Islet precursor cell (in vitro differentiated cells): ENCODE measurements at regions not wholly inside any gene's neighbourhood (a gene's known extent, or its start where the extent isn't known, plus 50 kb on each side); places are given as distances from the start of the nearest gene placed in this dataset.
"Not testable (repeated sequence)": the region's sequence is repeated elsewhere in the genome, so short reads cannot be mapped to it uniquely, and the experiment has no call there.

Experiments
- DNase-seq: peaks from one replicate; pipeline ENCODE4 v3.0.0-alpha.2; 2018

DNA sequence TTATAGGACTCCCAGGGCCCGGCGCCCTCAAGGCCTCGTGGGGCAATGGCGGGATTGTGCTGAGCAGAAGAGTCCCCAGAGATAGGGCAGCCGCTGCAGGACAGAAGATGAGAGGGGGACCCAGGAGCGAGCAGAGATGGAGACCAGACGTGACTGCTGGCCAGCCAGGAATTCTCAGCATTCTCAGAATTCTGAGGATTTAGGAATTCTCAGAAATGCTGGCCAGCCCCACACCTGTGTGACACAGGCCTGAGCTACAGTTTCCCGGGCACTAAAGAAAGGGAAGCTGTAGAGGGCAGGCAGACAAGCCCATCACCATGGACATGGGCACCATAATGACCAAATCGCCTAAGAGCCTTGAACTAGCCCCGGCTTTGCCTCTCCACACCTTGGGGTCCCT is 186.2 kb upstream of the CDH4 start:
- peak; percentile 55 for DNase-seq

DNA sequence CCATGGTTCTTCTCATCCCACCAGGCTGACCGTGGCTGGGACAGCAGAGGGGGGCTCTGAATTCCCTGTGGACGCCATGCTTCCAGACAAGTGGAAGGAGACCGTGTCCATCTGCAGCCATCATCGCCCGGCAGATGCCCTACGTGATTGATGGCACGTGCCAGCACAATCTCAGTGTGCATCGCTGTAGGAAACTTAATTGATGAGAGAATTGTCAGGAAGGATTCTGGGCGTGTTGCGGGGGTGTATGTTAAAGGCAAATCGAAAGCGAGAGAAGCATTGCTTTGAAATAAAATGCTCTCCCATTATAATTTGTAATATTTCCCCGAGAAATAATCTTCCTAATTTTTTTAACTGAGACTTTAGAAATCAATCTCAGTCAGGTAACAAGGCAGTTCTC is 185.5 kb upstream of the CDH4 start:
- no peak for DNase-seq

DNA sequence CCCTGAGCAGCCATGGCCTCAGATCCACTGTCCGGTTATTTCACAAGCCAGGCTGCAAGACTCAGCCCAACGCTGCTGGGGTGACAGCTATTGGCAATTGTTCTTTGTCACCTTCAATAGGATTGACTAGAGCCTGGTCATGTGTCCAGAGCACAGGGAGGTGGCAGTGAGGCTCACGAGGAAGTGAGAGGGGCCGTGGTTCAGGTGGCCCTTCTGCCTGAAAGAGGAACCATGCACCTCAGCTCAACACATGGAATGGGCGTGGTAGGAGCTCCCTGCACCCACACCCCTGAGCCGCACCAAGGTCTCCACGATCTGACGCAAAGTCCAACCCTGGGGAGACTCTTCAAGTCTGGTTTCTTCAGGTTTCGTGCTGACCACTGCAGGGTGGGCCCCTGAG is 184.8 kb upstream of the CDH4 start:
- DNase-seq, result no peak

DNA sequence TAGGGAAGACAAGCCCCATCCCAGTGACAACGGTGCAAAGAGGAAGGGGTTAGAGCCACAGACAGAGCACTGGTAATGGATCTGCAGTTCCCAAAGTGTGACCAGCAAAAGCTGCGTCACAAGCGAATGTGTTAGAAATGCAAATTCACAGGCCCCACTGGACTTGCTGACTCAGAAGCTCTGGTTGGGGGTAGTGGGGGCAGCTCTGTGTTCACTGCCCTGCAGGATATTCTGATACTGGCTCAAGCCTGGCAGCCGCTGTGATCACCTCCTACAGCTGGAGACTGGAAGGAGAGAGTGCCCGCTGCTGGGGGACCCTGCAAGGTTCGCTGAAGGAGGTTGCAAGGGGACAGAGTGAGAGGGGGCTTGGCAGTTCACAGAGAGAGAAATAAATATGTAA is 179.7 kb upstream of the CDH4 start:
- no peak for DNase-seq

DNA sequence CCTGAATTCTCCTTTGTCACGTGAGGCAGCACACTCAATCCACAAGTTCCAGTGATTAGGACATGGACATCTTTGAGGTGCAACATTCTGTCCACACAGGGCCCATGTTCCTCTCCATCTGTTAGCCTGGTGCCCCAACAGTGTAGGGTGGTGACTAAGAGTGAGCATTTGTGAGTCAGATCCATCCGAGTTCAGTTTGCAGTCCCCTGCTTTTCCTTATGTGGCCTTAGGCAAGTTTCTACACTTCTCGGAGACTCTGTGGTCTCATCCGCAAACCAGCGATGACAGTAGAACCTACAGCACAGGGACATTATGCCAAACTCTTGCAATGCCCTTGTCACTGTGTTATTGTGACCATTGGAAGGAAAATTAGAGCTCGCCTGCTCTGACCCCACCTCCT is 178.7 kb upstream of the CDH4 start:
- DNase-seq, result no peak

DNA sequence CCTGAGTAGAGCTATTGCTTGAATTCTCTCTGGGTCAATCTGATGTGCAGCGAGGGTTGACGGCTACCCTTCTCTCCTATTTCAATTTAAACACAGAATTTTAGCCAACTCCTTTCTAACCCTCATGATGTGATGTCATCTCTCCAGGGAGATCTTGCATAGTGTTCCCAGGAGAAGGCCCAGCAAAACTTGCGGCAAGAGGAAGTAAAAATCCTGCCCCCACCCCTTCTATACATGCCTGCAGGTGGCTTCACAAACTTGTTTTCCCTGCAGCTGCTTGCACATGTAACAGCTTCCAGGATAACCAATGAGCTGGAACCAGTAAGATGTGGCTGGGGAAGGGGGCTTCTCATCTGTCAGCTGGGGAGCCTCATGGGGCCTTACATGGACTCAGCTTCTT is 169.3 kb upstream of the CDH4 start:
- no peak for DNase-seq

DNA sequence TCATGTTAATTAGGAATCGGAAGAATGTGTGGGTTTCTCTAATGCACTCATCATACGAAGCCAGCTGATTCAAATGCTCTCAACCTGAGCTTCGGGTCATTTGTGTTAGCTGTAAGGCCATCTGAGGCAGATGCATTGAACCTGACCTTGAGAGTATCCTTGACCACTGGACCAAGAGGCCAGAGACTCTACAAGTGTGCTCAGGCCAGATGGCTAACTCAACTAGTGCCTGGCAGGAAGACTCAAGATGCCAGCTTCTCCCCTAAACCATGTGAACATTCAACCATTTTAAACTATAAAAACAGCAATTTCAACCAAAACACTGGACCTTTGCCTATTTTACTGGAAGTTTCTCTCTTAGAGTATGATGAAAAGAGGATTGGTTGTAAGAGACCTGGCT is 168.6 kb upstream of the CDH4 start:
- no peak for DNase-seq

DNA sequence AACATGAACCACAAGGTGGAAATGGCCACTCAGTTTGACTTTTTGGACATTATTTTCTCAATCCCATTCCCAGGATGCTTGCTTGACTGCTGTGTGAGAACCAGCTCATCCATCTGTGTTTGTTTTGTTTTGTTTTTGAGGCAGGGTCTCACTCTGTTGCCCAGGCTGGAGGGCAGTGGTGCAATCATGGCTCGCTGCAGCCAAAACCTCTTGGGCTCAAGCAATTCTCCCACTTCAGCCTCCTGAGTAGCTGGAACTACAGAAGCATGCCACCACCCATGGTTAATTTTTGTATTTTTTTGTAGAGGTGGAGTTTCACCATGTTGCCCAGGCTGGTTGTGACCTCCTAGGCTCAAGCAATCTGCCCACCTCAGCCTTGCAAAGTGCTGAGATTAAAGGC is 166.0 kb upstream of the CDH4 start:
- no peak for DNase-seq

DNA sequence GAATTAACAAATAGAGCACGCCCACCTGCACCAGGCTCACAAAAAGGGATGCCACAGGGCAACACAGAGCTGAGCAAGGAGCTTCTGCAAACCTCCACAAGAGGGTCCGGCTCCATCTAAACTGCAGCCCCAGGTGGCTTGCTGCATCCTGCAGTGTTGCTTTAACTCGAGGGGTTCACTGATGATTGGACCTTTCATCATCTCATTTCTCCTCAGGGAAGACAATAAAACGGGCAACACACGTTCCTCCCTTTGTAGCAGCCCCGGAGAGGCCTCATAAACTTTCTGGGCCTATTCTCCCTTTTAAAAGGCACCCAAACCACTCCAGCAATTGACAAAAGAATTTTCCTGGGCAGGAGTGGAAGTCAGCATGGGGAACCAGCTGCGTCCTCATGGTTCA is 161.5 kb upstream of the CDH4 start:
- no peak for DNase-seq

DNA sequence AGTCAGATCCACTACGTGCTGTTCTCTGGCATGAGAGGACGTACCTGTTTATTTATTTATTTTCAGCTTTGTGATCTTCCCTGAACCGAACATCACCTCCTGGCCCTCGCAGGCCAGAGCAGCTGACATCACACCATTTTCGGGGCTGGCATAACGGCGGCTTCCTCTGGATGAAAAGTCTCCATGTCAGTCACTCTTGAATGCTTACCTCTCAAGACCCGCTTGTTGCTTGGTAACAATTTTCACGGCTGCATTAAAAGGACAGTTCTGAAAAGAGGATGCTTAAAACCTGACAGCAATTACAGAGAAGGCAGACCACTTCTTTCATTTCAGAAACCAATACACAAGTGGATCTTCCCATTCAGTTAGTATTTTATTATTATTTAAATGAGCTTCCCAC is 159.8 kb upstream of the CDH4 start:
- no peak for DNase-seq

DNA sequence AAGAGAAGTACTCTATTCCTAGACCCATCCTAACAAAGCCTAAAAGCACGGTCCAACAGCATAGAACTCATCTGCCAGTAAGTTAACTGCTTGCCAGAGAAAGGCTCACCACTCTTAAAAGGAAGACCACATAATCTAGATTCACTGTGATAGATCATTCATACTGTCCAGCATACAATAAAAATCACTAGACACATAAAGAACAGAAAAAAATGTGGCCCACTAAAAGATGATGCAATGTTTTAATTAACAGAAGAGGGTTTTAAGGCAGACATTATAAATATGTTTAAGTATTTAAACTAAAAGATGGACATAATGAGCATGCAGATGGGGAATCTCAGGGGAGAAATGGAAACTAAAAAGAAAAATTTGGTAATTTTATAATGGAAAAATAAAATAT is 157.5 kb upstream of the CDH4 start:
- no peak for DNase-seq

DNA sequence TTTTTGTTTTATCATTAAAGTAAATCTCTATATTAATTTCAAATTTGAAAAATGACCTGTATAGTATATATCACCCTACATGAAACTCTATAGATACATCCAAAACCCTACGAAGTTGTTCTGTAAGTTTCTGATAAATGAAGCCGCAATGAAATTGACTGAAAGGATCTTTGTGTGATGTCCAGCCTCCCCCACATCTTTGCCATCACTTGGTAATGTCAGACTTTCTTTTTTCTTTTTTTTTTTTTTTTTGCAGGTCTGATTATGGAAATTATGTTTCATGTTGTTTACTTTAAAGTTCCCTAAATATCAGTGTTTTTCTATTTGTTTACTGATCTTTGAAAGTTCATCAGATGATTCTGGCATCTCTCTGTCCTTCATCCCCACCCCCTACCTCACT is 155.6 kb upstream of the CDH4 start:
- DNase-seq, result no peak

DNA sequence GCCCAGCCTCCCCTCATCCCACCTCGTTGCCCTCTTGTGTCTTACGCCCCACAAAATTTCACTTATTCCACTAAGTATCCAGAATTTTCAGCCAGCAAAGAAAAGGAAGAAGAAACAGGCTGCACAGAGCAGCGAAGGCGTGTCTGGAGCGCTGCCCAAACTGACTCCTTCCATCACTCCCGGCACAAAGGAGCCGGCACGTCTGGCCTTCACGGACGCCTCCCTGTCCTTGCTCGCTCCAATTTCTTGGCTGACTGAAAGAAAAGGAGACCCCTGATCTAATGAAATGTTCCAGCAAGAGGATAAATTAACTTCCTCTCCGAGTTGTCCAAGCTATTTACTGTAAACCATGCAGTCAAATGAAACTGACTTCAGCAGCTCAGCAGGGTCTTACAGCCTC is 152.3 kb upstream of the CDH4 start:
- no peak for DNase-seq

DNA sequence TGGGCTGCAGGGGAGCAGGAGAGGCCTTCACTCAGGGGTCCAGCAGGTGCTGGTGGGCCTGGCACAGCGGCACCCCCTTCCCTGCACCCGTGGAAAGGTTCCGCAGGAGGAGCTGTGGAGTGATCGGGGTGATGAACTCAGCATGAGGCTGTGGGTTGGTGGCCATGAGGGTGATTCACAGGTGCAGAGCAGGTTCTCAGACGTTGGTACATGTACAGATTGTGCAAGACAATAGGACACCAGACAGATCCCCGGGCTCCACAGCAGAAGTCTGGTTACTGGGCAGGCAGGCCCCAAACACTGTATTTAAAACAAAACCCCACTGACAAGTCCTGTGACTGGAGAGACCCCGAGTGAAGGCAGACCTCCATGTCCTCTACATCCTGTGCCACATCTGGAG is 151.6 kb upstream of the CDH4 start:
- no peak for DNase-seq

DNA sequence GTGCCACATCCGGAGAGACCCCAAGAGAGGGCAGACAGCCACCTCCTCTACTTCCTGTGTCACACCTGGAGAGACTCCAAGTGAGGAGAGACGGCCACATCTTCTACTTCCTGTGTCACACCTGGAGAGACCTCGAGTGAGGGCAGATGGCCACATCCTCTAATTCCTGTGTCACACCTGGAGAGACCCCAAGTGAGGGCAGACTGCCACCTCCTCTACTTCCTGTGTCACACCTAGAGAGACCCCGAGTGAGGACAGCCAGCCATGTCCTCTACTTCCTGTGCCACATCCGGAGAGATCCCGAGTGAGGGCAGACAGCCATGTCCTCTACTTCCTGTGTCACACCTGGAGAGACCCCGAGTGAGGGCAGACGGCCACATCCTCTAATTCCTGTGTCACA is 150.7 kb upstream of the CDH4 start:
- DNase-seq, result not testable (repeated sequence)

DNA sequence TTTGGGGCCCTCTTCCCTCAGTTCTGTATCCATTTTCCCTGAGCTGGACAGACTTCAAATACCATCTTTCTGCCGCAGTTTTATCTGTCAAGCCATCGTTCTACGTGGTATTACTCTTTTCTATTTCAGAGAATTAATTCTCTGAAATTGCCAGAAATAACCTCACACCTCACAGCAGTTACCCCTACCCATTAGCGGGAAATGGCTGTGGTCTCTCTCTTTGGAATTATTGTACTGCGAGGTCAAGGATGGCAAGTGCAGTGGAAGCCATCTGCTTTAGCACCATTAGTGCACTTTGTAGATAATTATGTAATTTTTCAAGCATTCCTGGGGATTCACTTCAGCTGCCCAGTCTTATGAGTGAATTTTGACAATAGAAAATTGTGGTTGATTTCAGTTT is 147.8 kb upstream of the CDH4 start:
- DNase-seq, result no peak

DNA sequence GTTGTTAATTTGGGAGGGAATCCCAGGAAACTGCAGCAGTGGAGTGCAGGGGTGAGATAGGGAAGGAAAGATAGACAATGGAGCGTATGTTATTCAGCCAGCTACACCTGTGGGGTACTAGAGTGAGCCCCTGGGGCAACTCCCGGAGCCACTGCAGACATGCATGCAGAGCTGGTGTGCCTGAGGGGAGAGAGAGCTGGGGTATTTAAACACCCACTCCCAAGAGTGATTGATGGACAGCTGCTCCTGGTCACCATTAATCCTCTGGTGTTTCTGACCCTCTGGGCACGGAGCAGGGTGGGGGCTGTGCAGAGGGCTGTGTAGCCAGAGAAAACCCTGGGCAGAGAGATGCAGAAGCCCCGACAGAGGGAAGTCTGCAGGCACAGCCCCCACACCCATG is 146.7 kb upstream of the CDH4 start:
- no peak for DNase-seq

DNA sequence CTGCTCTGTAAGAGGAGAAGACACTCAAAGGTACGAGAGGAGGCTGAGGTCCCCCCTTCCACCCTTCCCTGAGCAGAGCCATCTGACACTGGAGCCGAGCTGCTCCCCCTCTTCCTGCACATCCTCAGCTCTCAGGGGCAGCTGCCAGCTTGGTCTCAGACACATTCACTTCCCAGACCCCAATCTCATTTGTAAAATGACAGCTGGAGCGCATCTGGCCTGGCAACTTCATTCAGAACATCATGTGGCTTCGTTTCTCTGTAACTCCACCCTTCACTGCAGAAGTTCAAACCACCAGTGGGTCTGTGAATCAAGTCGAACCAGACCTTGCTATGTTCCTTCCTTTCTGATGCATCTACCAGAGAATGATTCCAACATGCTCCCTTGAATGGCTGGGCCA is 145.6 kb upstream of the CDH4 start:
- no peak for DNase-seq

DNA sequence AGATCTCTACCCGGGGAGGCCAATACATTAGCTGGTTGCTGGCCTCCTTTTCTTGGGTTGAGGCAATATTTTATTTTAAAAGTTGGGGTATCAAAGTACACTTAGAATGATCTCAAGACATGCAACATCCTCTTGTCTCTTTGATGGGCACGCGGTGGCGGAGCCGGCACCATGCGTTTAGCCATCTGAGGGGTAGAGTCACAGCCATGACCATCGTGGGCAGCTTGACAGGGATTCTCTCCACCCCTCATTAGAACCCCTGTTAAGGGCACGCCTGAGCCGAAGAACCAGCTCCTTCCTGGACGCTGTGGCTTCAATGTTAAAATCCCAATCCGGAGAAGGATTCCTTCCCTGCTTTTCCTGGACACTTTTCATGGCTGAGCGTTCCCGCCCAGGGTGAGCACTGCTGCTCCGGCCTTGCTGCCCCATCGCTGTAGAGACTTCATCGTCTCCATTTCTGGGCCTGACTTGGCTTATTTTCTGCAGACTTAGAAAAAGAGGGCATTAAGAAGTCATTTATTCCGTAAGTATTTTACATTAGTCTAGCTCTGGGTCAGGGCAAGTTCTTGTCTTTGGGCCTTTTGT is 142.7 kb upstream of the CDH4 start:
- DNase-seq, result no peak

DNA sequence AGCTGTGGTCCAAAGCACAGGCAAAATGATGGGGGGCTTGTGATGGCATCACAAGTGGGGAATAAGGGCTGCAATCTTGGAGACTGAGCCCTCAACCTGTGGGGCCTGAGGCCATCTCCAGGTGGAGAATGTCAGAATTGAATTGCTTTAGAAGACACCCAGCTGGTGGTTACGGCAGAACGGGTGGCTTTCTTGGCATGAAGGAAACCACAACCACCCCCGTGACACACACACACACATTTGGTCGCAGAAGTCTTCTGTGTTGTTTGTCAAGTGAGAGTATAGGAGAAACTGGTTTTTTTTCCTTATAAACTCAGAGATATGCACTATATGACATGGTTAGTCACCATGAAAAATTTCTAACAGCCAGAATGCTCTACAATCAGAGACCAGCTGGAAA is 139.5 kb upstream of the CDH4 start:
- no peak for DNase-seq

DNA sequence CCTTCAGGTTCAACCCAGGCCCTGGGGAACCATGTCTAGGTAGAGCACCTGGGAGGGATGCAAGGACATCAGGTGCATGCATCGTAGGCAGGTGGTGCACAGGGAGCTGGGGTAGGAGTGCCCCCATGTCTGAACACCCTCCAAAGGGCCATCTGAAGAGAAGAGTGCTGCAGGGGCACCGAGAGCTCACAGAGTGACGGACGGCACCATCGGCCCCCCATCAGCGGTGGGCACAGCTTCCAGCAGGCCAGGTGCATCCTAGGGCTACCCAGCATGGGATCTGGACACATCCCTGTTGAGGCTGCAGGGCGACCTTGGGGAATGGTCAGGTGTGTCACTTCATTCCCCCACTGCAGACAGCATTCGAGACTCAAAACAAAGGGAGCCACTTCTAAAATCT is 138.3 kb upstream of the CDH4 start:
- DNase-seq, result no peak

DNA sequence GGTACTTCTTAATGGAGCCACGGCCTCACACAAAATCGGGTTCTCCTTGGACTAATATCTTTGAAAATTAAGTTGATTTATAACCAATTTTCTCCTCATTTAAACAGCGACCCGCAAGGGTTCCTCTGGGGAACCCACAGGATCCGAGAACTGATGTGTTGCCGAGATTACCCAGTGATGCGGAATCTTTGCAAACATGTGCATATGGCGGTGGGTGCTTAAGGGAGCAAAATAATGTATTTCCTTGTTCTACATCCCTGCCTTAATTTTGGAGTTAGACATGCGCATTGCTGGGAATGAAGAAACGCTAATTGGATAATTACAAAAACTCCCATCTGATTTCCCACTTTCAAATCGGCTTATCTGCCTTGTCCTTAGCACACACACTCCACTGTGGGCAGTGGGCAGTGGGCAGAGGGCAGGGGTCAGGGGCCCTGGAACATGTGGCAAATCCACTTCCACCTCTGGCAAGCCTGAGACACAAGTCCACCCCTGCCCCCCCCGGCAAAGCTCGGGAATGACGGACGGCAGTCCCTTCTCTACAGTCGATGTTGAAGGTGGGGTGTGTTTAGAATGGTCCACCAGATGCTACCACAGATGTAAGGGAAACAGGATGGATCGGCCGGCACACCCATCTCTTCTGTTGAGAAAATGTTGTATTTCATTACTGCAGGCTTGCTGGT is 137.4 kb upstream of the CDH4 start:
- DNase-seq, result no peak

DNA sequence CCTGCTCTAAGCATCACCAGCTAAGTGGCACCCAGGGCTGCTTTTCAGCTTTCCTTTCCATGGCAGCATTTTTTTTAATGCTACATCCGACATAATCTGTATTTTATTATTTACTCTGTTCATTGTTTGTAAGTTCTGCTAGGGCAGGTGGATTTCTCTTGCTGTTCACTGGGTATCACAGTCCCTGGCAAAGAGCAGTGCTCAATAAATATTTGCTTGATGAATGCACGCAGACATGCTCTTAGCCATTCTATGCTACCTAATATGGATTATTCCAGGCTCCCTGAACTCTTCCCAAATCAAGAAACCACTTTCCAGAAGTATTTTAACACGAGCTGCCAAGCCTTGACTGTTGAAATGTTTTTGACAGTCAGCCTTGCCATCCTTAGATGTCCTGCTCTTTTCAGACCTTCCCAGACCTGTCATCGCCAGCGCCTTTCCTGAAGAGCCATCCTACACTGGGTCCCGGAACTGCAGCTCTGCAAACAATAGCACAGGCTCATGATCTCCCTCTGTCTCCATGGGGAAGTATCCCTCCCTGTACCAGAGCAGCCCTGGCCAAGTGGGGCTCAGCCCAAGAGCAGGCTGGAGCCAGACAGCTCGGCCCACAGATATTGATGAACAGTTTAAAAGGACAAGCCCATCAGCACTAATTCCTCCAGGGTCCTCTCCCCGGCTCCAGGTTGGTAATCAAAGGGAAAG is 136.5 kb upstream of the CDH4 start:
- DNase-seq, result no peak

DNA sequence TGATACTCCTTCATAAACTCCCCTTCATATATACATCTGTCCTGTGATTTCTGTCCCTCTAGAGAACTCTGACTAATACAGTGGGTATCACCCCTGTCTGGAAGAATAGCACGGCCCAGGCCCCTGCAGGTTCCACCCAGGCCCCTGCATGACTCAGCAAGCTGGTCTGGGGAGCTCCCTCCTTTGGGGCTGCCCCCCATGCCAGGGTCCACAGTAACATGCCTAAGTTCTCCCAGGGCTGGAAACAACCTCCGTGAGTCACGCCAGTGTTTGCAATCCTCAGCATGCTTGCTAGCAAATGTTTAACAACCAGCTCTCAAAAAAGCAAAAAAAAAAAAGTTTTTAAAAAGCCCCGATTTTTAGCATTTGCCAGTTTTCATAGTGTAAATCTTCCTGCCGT is 134.3 kb upstream of the CDH4 start:
- no peak for DNase-seq
